HG03439 (cell line): ENCODE measurements at regions not wholly inside any gene's neighbourhood (a gene's known extent, or its start where the extent isn't known, plus 50 kb on each side); places are given as distances from the start of the nearest gene placed in this dataset.
"Not testable (repeated sequence)": the region's sequence is repeated elsewhere in the genome, so short reads cannot be mapped to it uniquely, and the experiment has no call there.

ENCODE experiments used
- ATAC-seq: cut with Tn5 transposase; IDR thresholded peaks from one replicate; pipeline ENCODE4 v1.9.1; 2021; ENCODE audit warnings: mild to moderate bottlenecking, moderate library complexity; ENCODE audit not compliant: unreplicated experiment

- no peak for ATAC-seq
These were observed 1092.7 kb downstream of the BRD1 start for GRCh38 chr22:48734961-48735360.

- ATAC-seq, result no peak
These were observed 1093.3 kb downstream of the BRD1 start for GRCh38 chr22:48734359-48734758.

GRCh38 chr22:48729499-48730171 lies 1098.0 kb downstream of the BRD1 start:
- ATAC-seq, result no peak

- no peak for ATAC-seq
These were observed 1100.1 kb downstream of the BRD1 start for GRCh38 chr22:48727454-48728058.

- no peak for ATAC-seq
These were observed 1102.8 kb downstream of the BRD1 start for GRCh38 chr22:48724899-48725298.

GRCh38 chr22:48722661-48723060 lies 1105.0 kb downstream of the BRD1 start:
- no peak for ATAC-seq

- no peak for ATAC-seq
These were observed 1106.3 kb downstream of the BRD1 start for GRCh38 chr22:48721395-48721669.

- no peak for ATAC-seq
These were observed 1106.8 kb downstream of the BRD1 start for GRCh38 chr22:48720662-48721394.

GRCh38 chr22:48719978-48720661 lies 1107.6 kb downstream of the BRD1 start:
- ATAC-seq, result no peak

- no peak for ATAC-seq
These were observed 1108.7 kb downstream of the BRD1 start for GRCh38 chr22:48718818-48719500.

GRCh38 chr22:48717883-48718817 lies 1109.5 kb downstream of the BRD1 start:
- no peak for ATAC-seq

GRCh38 chr22:48717076-48717810 lies 1110.4 kb downstream of the BRD1 start:
- no peak for ATAC-seq

- not testable (repeated sequence) for ATAC-seq
These were observed 1111.5 kb downstream of the BRD1 start for GRCh38 chr22:48716154-48716553.

- no peak for ATAC-seq
These were observed 1112.2 kb downstream of the BRD1 start for GRCh38 chr22:48715511-48715910.

GRCh38 chr22:48714231-48714630 lies 1113.4 kb downstream of the BRD1 start:
- ATAC-seq, result no peak

GRCh38 chr22:48713272-48714205 lies 1114.1 kb downstream of the BRD1 start:
- no peak for ATAC-seq

- ATAC-seq, result no peak
These were observed 1115.0 kb downstream of the BRD1 start for GRCh38 chr22:48712558-48713271.

GRCh38 chr22:48711669-48712068 lies 1116.0 kb downstream of the BRD1 start:
- ATAC-seq, result no peak
